RWPE1 (cell line): ENCODE measurements at regions not wholly inside any gene's neighbourhood (a gene's known extent, or its start where the extent isn't known, plus 50 kb on each side); places are given as distances from the start of the nearest gene placed in this dataset.
"Not testable (repeated sequence)": the region's sequence is repeated elsewhere in the genome, so short reads cannot be mapped to it uniquely, and the experiment has no call there.

Experiments
- CTCF ChIA-PET: fragments of 350-600 bp; sonication (Branson Sonifier 250); formaldehyde crosslinking; extraction: SDS; loops from one replicate; lab custom pipeline; 2021; lab: Yijun Ruan, JAX
- POLR2A ChIA-PET: fragments of 400-600 bp; formaldehyde crosslinking; extraction: SDS; loops from one replicate; lab custom pipeline; 2020; ENCODE audit warnings: antibody characterized with exemption; ENCODE audit not compliant: low non-redundant PET; lab: Yijun Ruan, JAX
- DNase-seq: peaks from one replicate; pipeline ENCODE4 v3.0.0; 2012; ENCODE audit warnings: low spot score
- H3K27ac ChIP-seq: fragments of 450-650 bp; 2 replicates; pipeline ENCODE4 v1.5.1; 2017
- CTCF ChIP-seq: fragments of 450-650 bp; conservative IDR thresholded peaks from 2 replicates; pipeline ENCODE4 v1.5.1; 2017; ENCODE audit warnings: low read depth, mild to moderate bottlenecking

GRCh38 chr12:74031045-74031444 lies 506.6 kb upstream of the ATXN7L3B start:
- no peak for TF ChIP-seq CTCF
- H3K27ac ChIP-seq: no peak overlapping the region
- POLR2A ChIA-PET: no interaction called here
- CTCF ChIA-PET: no interaction called here
- DNase-seq: no peak

- ChIA-PET POLR2A (no interaction called here), CTCF (interaction anchor here (0.7 kb wide), 1 partner anchor 11 kb away, joined by 3 read pairs; no protein-coding TSS in a partner anchor)
- no peak overlapping the region for H3K27ac ChIP-seq
- DNase-seq: no peak
- no peak for TF ChIP-seq CTCF
Measured at GRCh38 chr12:74033531-74033930, 504.1 kb upstream of the ATXN7L3B start.

- DNase-seq, H3K27ac ChIP-seq, POLR2A ChIA-PET, CTCF ChIA-PET: not testable (repeated sequence)
Measured at GRCh38 chr12:74039138-74039537, 498.5 kb upstream of the ATXN7L3B start.

GRCh38 chr12:74043343-74043742 lies 494.3 kb upstream of the ATXN7L3B start:
- ChIA-PET POLR2A (no interaction called here), CTCF (no interaction called here)
- TF ChIP-seq CTCF: no peak
- DNase-seq: peak; percentile 84
- H3K27ac ChIP-seq: no peak overlapping the region

GRCh38 chr12:74049348-74049747 lies 488.3 kb upstream of the ATXN7L3B start:
- no peak for TF ChIP-seq CTCF
- ChIA-PET POLR2A (no interaction called here), CTCF (interaction anchor here (0.7 kb wide), 1 partner anchor 268 kb away, joined by 3 read pairs; no protein-coding TSS in a partner anchor)
- no peak overlapping the region for H3K27ac ChIP-seq
- no peak for DNase-seq

GRCh38 chr12:74051848-74052247 lies 485.8 kb upstream of the ATXN7L3B start:
- no peak for TF ChIP-seq CTCF
- ChIA-PET CTCF (no interaction called here), POLR2A (no interaction called here)
- DNase-seq: no peak
- no peak overlapping the region for H3K27ac ChIP-seq

- H3K27ac ChIP-seq: no peak overlapping the region
- TF ChIP-seq CTCF: no peak
- CTCF ChIA-PET: no interaction called here
- DNase-seq: no peak
- POLR2A ChIA-PET: no interaction called here
Measured at GRCh38 chr12:74066476-74066875, 471.2 kb upstream of the ATXN7L3B start.
